HCT116 (cell line): ENCODE measurements at regions not wholly inside any gene's neighbourhood (a gene's known extent, or its start where the extent isn't known, plus 50 kb on each side); places are given as distances from the start of the nearest gene placed in this dataset.
"Not testable (repeated sequence)": the region's sequence is repeated elsewhere in the genome, so short reads cannot be mapped to it uniquely, and the experiment has no call there.

ENCODE experiments used
- CEBPB ChIP-seq: IDR thresholded peaks from 2 replicates; pipeline ENCODE4 v1.6.1; 2012; ENCODE audit warnings: low read depth
- CTCF ChIP-seq, 3 experiments: fragments of 200-600 bp in 1 of 3; sonication (generic) in 1 of 3; IDR thresholded peaks in 2 of 3; conservative IDR thresholded peaks in 1 of 3; 2 replicates each; pipeline ENCODE4 v1.5.1; 2012 to 2017; ENCODE audit warnings: low read depth in 2 of 3, low read length in 2 of 3, antibody characterized with exemption in 1 of 3, borderline replicate concordance in 1 of 3, control low read depth in 1 of 3, mild to moderate bottlenecking in 1 of 3, mixed read lengths in 1 of 3, mixed run types in 1 of 3, moderate library complexity in 1 of 3; ENCODE audit not compliant: insufficient read depth in 1 of 3
- EGR1 ChIP-seq: IDR thresholded peaks from 2 replicates; pipeline ENCODE4 v1.6.1; 2012; ENCODE audit warnings: low read depth
- MAX ChIP-seq: IDR thresholded peaks from 2 replicates; pipeline ENCODE4 v1.6.1; 2012
- POLR2A ChIP-seq: IDR thresholded peaks from 2 replicates; pipeline ENCODE4 v1.7.0; 2011; ENCODE audit warnings: borderline replicate concordance; ENCODE audit not compliant: insufficient read depth, insufficient read length; ENCODE audit errors: extremely low read depth
- POLR2AphosphoS5 ChIP-seq: IDR thresholded peaks from 2 replicates; pipeline ENCODE4 v1.6.1; 2011; ENCODE audit warnings: mild to moderate bottlenecking, low read depth, low read length, moderate library complexity
- REST ChIP-seq: IDR thresholded peaks from 2 replicates; pipeline ENCODE4 v1.6.1; 2012; ENCODE audit warnings: low read depth
- YY1 ChIP-seq: IDR thresholded peaks from 2 replicates; pipeline ENCODE4 v1.6.1; 2011; ENCODE audit warnings: low read length, low read depth, moderate library complexity, mild to moderate bottlenecking; ENCODE audit not compliant: insufficient replicate concordance; ENCODE audit errors: extremely low read depth

- TF ChIP-seq CEBPB; MAX; POLR2A; EGR1; CTCF (IDR thresholded peaks at IDR 0.05 in 2 of 3, conservative IDR thresholded peaks at IDR 0.05 in 1 of 3; ENCODE audit: borderline replicate concordance in 1 of 3, insufficient read depth in 1 of 3, low read depth in 2 of 3, low read length in 2 of 3); REST; YY1; POLR2AphosphoS5: not testable (repeated sequence)
These were observed 52.1 kb upstream of the POC5 start for GRCh38 chr5:75769338-75769737.
